H1 (cell line): ENCODE measurements at regions not wholly inside any gene's neighbourhood (a gene's known extent, or its start where the extent isn't known, plus 50 kb on each side); places are given as distances from the start of the nearest gene placed in this dataset.
A peak's percentile ranks its signal among the peaks of the same experiment; 100 is the strongest.

Source experiments
- CTCF ChIA-PET: fragments of 300-600 bp; sonication (Branson Sonifier 250); formaldehyde crosslinking; loops from one replicate; lab custom pipeline; 2021; ENCODE audit not compliant: partially characterized antibody; lab: Charles Lee
- POLR2A ChIA-PET: fragments of 300-600 bp; sonication (Branson Sonifier 250); formaldehyde crosslinking; loops from one replicate; lab custom pipeline; 2021; ENCODE audit warnings: inconsistent platforms; ENCODE audit not compliant: partially characterized antibody; lab: Charles Lee
- DNase-seq, 2 experiments: peaks; one replicate each; pipeline versions ENCODE4 v3.0.0 to v3.0.0-alpha.2; 2010 to 2022; ENCODE audit warnings: low spot score in 2 of 2, low read depth in 1 of 2, mixed read lengths in 1 of 2
- FAIRE-seq: peaks from 2 replicates; lab custom pipeline; 2011; peaks lifted over from hg19 to GRCh38; lab: Jason Lieb, UNC
- H2AFZ ChIP-seq: 2 replicates; pipeline ENCODE4 v1.8.1; 2012; ENCODE audit warnings: low read length, inconsistent platforms
- H2AK5ac ChIP-seq: 2 replicates; pipeline ENCODE4 v1.6.1; 2013; ENCODE audit warnings: low read depth, low read length
- H2BK120ac ChIP-seq: replicated peaks from 2 replicates; pipeline ENCODE3; 2013; ENCODE audit warnings: low read depth, low read length, inconsistent platforms
- H2BK12ac ChIP-seq: 2 replicates; pipeline ENCODE4 v1.6.1; 2013; ENCODE audit warnings: low read depth, low read length
- H2BK15ac ChIP-seq: 2 replicates; pipeline ENCODE4 v1.6.1; 2013; ENCODE audit warnings: low read length
- H2BK20ac ChIP-seq: 2 replicates; pipeline ENCODE4 v1.6.1; 2013; ENCODE audit warnings: low read length
- H2BK5ac ChIP-seq: 2 replicates; pipeline ENCODE4 v1.6.1; 2013; ENCODE audit warnings: low read depth, low read length
- H3K14ac ChIP-seq: 2 replicates; pipeline ENCODE4 v1.6.1; 2013; ENCODE audit warnings: inconsistent platforms; ENCODE audit not compliant: insufficient read length
- H3K18ac ChIP-seq: 2 replicates; pipeline ENCODE4 v1.6.1; 2013; ENCODE audit warnings: low read length; ENCODE audit errors: extremely low read depth
- H3K23ac ChIP-seq: 2 replicates; pipeline ENCODE4 v1.6.1; 2013; ENCODE audit warnings: inconsistent platforms; ENCODE audit not compliant: insufficient read length
- H3K23me2 ChIP-seq: 2 replicates; pipeline ENCODE4 v1.6.1; 2013; ENCODE audit warnings: low read depth, low read length
- H3K27ac ChIP-seq: 2 replicates; pipeline ENCODE4 v1.6.1; 2011; ENCODE audit warnings: low read depth, low read length, inconsistent platforms
- H3K27me3 ChIP-seq, 4 experiments: replicated peaks in 1 of 4; 1 replicate in 1 of 4; 2 replicates in 3 of 4; pipeline versions ENCODE4 v1.6.1 to v1.8.1; 2011 to 2013; ENCODE audit warnings: low read length in 3 of 4, mild to moderate bottlenecking in 3 of 4, inconsistent platforms in 2 of 4, mixed read lengths in 2 of 4, moderate library complexity in 1 of 4; ENCODE audit not compliant: control insufficient read depth in 3 of 4, insufficient read depth in 3 of 4; ENCODE audit errors: extremely low read depth in 1 of 4
- H3K36me3 ChIP-seq, 4 experiments: 2 replicates each; pipeline versions ENCODE4 v1.6.1 to v1.8.1; 2011 to 2013; ENCODE audit warnings: mild to moderate bottlenecking in 4 of 4, low read length in 3 of 4, moderate library complexity in 2 of 4, control low read depth in 1 of 4, inconsistent platforms in 1 of 4; ENCODE audit not compliant: insufficient read depth in 4 of 4, control insufficient read depth in 2 of 4
- H3K4ac ChIP-seq: replicated peaks from 2 replicates; pipeline ENCODE3; 2013; ENCODE audit warnings: low read length, low read depth, mixed read lengths, inconsistent platforms; ENCODE audit not compliant: insufficient read length
- H3K4me1 ChIP-seq, 4 experiments: replicated peaks in 1 of 4; 1 replicate in 1 of 4; 2 replicates in 3 of 4; pipeline versions ENCODE4 v1.6.1 to v1.8.1; 2011 to 2013; ENCODE audit warnings: low read length in 3 of 4, inconsistent platforms in 2 of 4, mixed read lengths in 1 of 4; ENCODE audit not compliant: insufficient read depth in 4 of 4, control insufficient read depth in 3 of 4
- H3K4me2 ChIP-seq, 2 experiments: 2 replicates each; pipeline versions ENCODE4 v1.6.1 to v1.8.1; 2011 to 2013; ENCODE audit warnings: low read depth in 2 of 2, low read length in 2 of 2, control low read depth in 1 of 2, inconsistent platforms in 1 of 2, mild to moderate bottlenecking in 1 of 2; ENCODE audit not compliant: insufficient read depth in 1 of 2
- H3K4me3 ChIP-seq, 4 experiments: fragments of 200-600, 300-600 bp in 1 of 4; sonication (generic), shearing (Covaris generic), sonication (Bioruptor Twin) in 1 of 4; 2 replicates each; pipeline versions ENCODE4 v1.5.1 to v1.8.1; 2011 to 2016; ENCODE audit warnings: low read length in 4 of 4, low read depth in 3 of 4, control low read depth in 2 of 4, inconsistent platforms in 2 of 4, mild to moderate bottlenecking in 2 of 4, mixed read lengths in 1 of 4, moderate library complexity in 1 of 4; ENCODE audit not compliant: insufficient read depth in 2 of 4; ENCODE audit errors: extremely low read depth in 1 of 4
- H3K56ac ChIP-seq: replicated peaks from 2 replicates; pipeline ENCODE3; 2013; ENCODE audit warnings: low read depth, mild to moderate bottlenecking, mixed read lengths, low read length, inconsistent platforms; ENCODE audit not compliant: insufficient read length
- H3K79me1 ChIP-seq: 2 replicates; pipeline ENCODE4 v1.6.1; 2013; ENCODE audit warnings: low read depth, low read length, control low read depth
- H3K79me2 ChIP-seq, 2 experiments: 2 replicates each; pipeline versions ENCODE4 v1.6.1 to v1.8.1; 2012 to 2013; ENCODE audit warnings: low read length in 2 of 2, mild to moderate bottlenecking in 2 of 2, inconsistent platforms in 1 of 2; ENCODE audit not compliant: insufficient read depth in 2 of 2, control insufficient read depth in 1 of 2
- H3K9ac ChIP-seq, 4 experiments: replicated peaks in 1 of 4; 1 replicate in 1 of 4; 2 replicates in 3 of 4; pipeline versions ENCODE4 v1.6.1 to v1.8.1; 2011 to 2013; ENCODE audit warnings: low read depth in 3 of 4, low read length in 3 of 4, control low read depth in 2 of 4, mild to moderate bottlenecking in 2 of 4, moderate library complexity in 2 of 4, inconsistent platforms in 1 of 4; ENCODE audit errors: extremely low read depth in 1 of 4
- H3K9me3 ChIP-seq, 2 experiments: 2 replicates each; pipeline versions ENCODE4 v1.6.1 to v1.8.1; 2012 to 2013; ENCODE audit warnings: mild to moderate bottlenecking in 2 of 2, moderate library complexity in 2 of 2, control low read depth in 1 of 2, inconsistent platforms in 1 of 2, low read depth in 1 of 2, low read length in 1 of 2, mixed read lengths in 1 of 2; ENCODE audit not compliant: insufficient read depth in 2 of 2
- H4K20me1 ChIP-seq, 2 experiments: replicated peaks in 1 of 2; 2 replicates each; pipeline versions ENCODE3 to v1.8.1; 2011 to 2013; ENCODE audit warnings: inconsistent platforms in 2 of 2, low read length in 2 of 2, mild to moderate bottlenecking in 1 of 2; ENCODE audit not compliant: insufficient read depth in 2 of 2, control insufficient read depth in 1 of 2
- H4K5ac ChIP-seq: 2 replicates; pipeline ENCODE4 v1.6.1; 2013; ENCODE audit warnings: low read length, low read depth, mixed read lengths, inconsistent platforms; ENCODE audit not compliant: insufficient read length
- H4K8ac ChIP-seq: 2 replicates; pipeline ENCODE4 v1.8.0; 2013; ENCODE audit warnings: mild to moderate bottlenecking, moderate library complexity, low read length, inconsistent platforms; ENCODE audit not compliant: insufficient read depth; ENCODE audit errors: extremely low read depth
- H4K91ac ChIP-seq: replicated peaks from 2 replicates; pipeline ENCODE3; 2013; ENCODE audit warnings: low read length, mixed read lengths, inconsistent platforms; ENCODE audit not compliant: insufficient read length
- BRCA1 ChIP-seq: IDR thresholded peaks from 2 replicates; pipeline ENCODE4 v1.6.1; 2012; ENCODE audit warnings: low read depth, low read length, improper control_type of control experiment
- CHD2 ChIP-seq: IDR thresholded peaks from 2 replicates; pipeline ENCODE4 v1.6.1; 2012; ENCODE audit warnings: low read length, improper control_type of control experiment
- JUN ChIP-seq: IDR thresholded peaks from 2 replicates; pipeline ENCODE4 v1.6.1; 2011; ENCODE audit warnings: low read depth, mild to moderate bottlenecking, improper control_type of control experiment, low read length
- SIX5 ChIP-seq: IDR thresholded peaks from 2 replicates; pipeline ENCODE4 v1.6.1; 2011; ENCODE audit warnings: mild to moderate bottlenecking, low read depth, low read length
- TAF7 ChIP-seq: optimal IDR thresholded peaks from 2 replicates; pipeline ENCODE3; 2011; ENCODE audit warnings: low read depth, mild to moderate bottlenecking, inconsistent platforms, low read length, moderate library complexity, borderline replicate concordance
- USF2 ChIP-seq: IDR thresholded peaks from 2 replicates; pipeline ENCODE4 v1.6.1; 2011; ENCODE audit warnings: low read length, improper control_type of control experiment
- whole genome bisulfite sequencing, 2 experiments: shearing (Covaris generic) in 1 of 2; methylation state at CpG; one replicate each; pipeline versions ENCODE4 v1.1.6 to v1.1.7; 2013 to 2015; ENCODE audit warnings: low lambda C conversion rate in 2 of 2, mixed read lengths in 2 of 2, inconsistent platforms in 1 of 2, low coverage in 1 of 2, missing lambda C conversion rate in 1 of 2; ENCODE audit not compliant: insufficient replicate concordance in 2 of 2, insufficient coverage in 1 of 2, insufficient read length in 1 of 2; ENCODE audit errors: extremely low coverage in 1 of 2, missing lambda C conversion rate in 1 of 2; 5-methylcytosine and 5-hydroxymethylcytosine counted together

GRCh38 chr18:23314672-23315071, 138.4 kb upstream of the RIOK3 start:
- Histone ChIP-seq H3K9me3 (peaks cover 0 to 5% of the 10 kb centered on the region in 2 experiments; a peak in 1 of 4 replicates), H3K27me3 (no peaks in the 10 kb centered on the region), H2BK12ac (no peak overlapping the region), H4K8ac (no peak overlapping the region), H3K18ac (no peak overlapping the region), H3K36me3 (no peaks in the 10 kb centered on the region), H4K91ac (no peak overlapping the region), H2BK15ac (no peak overlapping the region), H3K79me1 (no peaks in the 10 kb centered on the region), H2AFZ (no peak overlapping the region), H3K27ac (no peak overlapping the region), H2BK5ac (peak overlapping the region; percentile 6; the same call in 1 of the 2 replicates), H3K79me2 (no peaks in the 10 kb centered on the region), H2BK20ac (peak overlapping the region; percentile 38; the same call in 1 of the 2 replicates), H3K9ac (no peak overlapping the region), H3K23ac (no peak overlapping the region), H4K5ac (no peak overlapping the region), H2BK120ac (no peak overlapping the region), H3K14ac (no peak overlapping the region), H3K56ac (no peak overlapping the region), H4K20me1 (no peaks in the 10 kb centered on the region), H3K23me2 (no peaks in the 10 kb centered on the region), H3K4me1 (peaks cover 0 to 16% (median 10%) of the 10 kb centered on the region in 4 experiments; a peak in 4 of 7 replicates), H3K4me2 (peak overlapping the region; percentile 2 to 50; a peak in 2 of 4 replicates), H2AK5ac (no peak overlapping the region), H3K4ac (no peak overlapping the region), H3K4me3 (peak overlapping the region in 1 of 4 experiments; percentile 0; a peak in 1 of 8 replicates)
- POLR2A ChIA-PET, result interaction anchor here (0.6 kb wide), 1 partner anchor 183 kb away, joined by 3 read pairs; no protein-coding TSS in a partner anchor
- WGBS, 2 experiments, result 38% methylated on average over 4 of the region's 4 CpGs; no CpG with 5 or more reads in 1 of the 2 experiments
- no peak for FAIRE-seq
- DNase-seq, result no peak
- CTCF ChIA-PET, result no interaction called here
- TF ChIP-seq CHD2 (no peak), SIX5 (no peak), USF2 (no peak), BRCA1 (no peak), JUN (no peak), TAF7 (no peak)
